GM19025 (cell line): ENCODE measurements at regions not wholly inside any gene's neighbourhood (a gene's known extent, or its start where the extent isn't known, plus 50 kb on each side); places are given as distances from the start of the nearest gene placed in this dataset.

Experiments
- ATAC-seq: cut with Tn5 transposase; IDR thresholded peaks from one replicate; pipeline ENCODE4 v1.9.1; 2021; ENCODE audit warnings: mild to moderate bottlenecking, low read depth, moderate library complexity; ENCODE audit not compliant: unreplicated experiment

DNA sequence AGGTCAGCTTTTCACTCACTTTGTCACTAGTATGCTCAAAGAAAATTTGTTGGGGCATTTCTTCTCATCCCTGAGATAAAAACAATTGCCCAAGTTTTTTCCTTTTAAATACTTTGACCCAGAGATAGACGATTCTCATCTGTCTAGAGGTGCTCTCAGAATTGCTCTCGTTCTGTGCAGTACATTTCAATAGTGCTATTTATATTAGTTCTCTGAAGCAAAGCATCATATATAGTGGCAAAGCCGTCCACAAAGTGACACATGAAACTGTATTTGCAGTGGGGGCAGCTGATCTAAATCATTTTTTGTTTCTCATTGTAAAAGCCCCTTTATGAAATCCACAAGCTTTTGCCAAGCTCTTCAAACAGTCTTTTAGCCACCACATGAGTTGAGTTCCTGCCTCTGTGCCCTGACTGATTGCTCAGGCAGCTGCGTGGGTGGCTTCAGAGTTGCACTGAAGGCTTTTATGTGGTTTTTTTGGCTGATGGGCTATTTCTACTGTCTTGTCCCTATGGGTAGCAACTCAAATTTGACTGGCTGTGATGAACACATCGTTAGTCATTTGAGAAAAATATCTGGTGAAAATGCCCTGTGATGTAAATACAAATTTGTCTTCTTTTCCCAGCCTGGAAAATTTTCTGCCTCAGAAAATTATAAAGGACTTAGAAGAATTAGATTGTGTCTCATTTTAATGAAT, 119.1 kb upstream of the OTUD4 start:
- ATAC-seq: peak; percentile 84

DNA sequence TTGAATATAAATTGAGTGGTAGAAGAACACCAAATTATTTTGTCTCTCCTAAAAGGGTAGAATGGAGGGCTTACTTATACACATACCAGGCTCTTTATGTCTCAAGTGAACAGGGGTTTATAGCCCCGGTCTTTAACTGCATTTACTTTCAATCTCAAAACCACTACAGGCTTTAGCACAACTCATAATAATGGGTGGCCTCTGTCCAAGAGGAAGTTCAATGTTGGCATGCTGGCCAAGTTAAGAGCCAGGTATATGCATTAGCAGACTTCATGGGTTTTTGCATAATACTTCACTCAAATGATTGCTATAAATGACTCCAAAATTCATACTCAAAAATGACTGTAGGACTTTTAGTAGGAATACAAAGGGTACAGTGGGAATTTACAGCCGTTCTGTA, 118.5 kb upstream of the OTUD4 start:
- no peak for ATAC-seq

- no peak for ATAC-seq
Observed at GRCh38 chr4:145297556-145297955, 117.2 kb upstream of the OTUD4 start.

DNA sequence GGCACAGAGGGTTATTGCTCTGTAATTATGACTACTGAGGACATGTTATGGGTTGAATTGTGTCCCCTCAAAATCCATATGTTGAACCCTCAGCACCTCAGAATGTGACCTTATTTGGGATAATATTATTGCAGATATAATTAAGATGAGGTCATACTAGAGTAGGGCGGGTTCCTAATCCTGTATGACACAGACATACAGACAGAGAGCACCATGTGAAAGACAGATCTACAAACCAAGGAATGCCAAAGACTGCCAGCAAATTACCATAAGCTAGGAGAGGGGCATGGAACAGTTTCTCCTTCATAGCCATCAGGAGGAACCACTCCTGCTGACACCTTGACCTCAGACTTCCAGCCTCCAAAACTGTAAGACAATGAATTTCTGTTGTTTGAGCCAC, 115.2 kb upstream of the OTUD4 start:
- ATAC-seq: no peak

DNA sequence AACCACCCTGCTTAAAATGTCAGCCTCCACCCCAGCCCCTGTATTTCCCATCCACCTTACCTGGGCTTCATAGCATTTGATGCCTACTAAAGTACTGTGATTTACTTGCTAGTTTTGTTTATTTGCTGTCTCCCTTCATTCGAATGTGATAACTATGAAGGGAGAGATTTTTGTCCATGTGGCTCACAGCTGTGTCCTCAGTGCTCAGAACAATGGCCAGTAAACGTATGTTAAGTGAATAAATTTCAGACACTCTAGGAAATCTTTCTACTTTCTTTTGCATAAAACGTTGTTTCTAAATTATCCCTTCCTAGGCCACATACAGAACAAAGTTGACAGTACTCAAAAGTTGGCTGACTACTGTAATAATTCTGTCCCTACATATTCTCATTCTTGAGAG, 114.7 kb upstream of the OTUD4 start:
- no peak for ATAC-seq

DNA sequence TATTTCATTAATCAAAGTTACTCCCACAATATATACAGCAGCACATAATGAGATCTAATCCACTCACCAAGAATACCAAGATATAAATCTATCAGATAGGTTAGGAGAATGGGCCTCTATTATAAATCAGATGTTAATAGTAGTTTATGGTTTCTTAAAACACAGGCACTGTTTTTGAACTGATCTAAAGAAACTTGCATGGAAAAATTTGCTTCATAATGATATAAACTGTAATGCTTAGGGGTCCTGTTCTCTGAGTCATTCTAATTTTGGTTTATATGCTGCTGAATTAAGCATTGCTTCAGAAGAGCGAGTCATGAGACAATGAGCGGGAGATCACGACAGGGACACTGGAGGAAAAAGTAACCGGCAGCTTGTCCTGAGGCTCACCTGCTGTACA, 113.3 kb upstream of the OTUD4 start:
- no peak for ATAC-seq

- ATAC-seq: no peak
Observed at GRCh38 chr4:145290955-145291354, 110.6 kb upstream of the OTUD4 start.

DNA sequence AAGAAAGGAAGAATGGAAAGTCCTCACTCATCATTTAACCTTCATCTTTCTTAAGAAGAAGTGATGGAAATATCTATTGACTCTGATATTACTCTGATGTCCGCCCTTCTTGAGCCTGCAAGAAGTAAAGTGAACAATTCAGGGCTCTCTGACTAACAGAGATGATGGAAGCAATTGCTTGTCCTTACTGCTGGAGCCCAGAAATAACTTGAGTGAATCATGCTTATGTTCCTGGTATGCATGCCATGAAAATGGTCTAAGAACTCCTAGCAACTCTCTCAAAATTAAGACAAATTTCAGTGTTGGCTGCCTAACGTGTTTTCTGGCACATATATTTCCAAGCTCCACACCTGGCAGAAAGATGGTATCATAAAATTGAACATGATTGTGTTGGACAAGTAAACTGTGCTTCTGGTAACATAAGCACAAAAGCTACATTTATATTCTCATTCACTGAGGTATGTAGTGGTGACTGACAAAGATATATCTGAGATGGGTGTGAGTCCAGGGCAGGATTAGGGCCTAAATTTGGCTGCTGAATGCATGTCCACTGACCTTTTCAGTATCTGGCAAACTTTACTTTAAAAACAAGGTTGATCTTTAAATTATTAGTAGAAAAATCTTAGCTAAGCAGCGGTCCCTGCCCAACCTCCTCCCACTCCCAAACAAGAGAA, 109.2 kb upstream of the OTUD4 start:
- ATAC-seq: no peak

DNA sequence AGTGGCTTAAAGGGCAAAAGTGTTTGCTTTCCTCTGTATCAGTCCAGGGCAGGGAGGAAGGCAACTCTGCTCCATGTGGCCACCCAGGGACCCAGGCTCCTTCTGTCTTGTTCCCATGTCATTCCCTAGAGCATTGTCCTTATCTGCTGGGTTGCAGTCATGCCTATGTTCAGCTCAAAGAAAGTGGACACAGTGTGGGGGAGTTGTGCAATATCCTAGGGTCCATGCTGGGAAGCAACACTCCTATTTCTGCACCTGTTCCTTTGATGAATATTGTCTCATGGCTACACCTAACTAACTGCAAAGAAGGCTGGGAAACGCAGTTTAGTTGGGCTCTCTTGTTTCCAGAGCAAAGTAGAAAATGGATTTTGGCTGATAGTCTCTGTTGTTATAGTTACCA, 107.0 kb upstream of the OTUD4 start:
- ATAC-seq: no peak

DNA sequence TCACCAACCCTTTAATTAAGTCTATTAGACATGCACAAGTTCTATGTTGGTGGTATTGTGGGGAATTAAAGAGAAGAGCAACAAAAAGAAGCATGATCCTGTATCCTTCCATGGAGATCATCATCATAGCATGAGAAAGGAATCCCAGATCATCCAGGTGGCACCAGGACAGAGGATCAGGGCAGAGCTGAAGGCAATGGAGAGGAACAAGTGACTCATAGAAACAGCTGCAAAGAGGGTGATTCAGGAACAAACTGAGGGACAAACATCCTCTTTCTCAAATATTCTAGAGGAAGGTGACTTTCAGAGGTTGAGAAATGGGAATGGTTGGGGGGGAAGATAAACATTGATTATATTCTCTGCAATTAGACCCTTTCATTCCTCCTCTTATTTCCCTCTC, 105.5 kb upstream of the OTUD4 start:
- ATAC-seq: no peak

DNA sequence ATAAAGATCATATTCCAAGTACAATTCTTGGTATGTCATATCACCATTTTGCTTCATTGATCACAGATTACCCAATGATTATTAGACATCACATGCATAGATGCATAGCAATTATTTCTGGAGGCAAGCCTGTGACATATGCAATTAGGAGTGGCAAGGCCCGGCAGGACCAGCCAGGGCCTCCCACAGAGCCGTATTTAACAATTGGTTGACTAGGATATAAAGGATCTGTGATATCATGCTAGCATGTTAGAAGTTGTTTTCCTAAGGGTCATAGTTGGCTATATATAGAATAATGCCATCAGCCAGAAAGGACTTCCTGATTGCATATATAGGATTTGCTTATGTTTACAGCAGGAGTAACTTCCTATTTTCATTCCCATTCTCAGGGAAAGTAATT, 103.5 kb upstream of the OTUD4 start:
- ATAC-seq: no peak

GRCh38 chr4:145281951-145282350, 101.6 kb upstream of the OTUD4 start:
- no peak for ATAC-seq

DNA sequence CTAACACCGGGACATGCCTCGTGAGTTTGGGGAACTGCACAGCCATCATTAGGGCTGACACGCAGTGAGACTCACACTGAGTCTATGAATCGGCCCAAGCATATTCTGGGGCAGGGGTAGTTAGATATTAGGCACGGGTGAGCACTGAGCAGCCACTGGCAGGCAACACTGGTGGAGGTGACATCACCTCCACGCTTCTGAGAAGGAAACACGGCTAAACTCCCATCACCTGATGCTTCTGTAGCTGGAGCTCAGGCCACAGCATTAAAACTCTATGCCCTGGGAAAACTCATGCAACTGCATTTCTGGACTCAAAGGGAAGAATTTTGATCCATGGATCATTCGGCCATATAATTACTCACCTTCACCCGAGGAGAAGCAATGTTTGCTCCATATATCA, 100.8 kb upstream of the OTUD4 start:
- ATAC-seq: no peak

DNA sequence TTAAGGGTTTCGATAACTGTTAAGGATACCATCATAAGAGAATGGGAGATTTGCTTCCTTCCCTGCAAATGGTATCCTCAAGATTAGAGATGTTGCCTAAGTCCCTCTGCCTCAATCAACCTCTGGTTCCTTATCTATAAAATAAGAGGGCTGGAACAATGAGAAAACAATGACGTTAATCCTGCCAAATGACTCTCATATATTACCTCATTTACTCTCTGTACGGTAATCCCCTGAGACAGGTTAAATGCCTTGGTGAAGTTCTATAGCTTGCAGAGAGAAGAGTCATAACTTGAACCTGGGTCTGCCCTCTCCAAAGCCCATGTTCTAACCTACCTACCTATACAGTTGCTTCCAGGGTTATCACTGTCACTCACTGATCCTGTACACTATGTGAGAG, 100.2 kb upstream of the OTUD4 start:
- no peak for ATAC-seq

DNA sequence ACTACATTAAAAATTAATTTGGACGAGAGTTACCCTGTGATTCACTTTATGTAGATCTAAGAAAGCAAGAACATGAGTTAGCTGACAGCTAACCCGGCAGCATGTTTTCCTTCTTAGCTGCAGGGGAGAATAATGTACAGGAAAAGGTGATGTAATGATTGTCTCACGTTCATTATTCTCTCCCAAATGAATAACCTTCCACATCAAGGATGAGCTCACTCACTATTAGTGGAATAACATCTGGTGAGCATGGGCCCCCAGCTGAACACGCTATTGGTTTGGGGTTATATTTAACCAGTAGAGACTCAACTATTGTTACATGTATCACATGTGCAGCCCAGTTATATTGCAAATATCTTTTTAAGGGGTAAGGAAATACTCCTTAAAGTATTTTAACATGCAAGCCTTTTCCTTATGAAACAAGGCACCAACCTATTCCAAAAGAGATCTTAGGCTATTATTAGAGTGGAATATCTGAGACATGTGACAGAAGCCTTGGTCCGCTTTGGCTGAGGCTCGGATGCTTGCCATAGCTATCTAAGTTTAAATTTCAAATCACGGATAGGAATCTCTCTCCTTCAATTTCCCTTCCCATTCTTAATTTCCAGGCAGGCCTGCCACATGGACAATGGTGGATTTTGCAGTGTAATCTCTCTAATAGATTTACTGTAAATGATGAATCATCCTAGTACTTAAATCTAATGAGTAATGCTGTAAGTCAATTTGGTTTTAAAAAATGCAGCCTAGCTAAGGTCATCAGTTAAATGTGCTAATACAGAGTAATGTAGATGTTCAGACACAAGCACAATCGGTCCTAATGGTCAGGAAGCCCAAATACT, 99.0 kb upstream of the OTUD4 start:
- ATAC-seq: no peak

DNA sequence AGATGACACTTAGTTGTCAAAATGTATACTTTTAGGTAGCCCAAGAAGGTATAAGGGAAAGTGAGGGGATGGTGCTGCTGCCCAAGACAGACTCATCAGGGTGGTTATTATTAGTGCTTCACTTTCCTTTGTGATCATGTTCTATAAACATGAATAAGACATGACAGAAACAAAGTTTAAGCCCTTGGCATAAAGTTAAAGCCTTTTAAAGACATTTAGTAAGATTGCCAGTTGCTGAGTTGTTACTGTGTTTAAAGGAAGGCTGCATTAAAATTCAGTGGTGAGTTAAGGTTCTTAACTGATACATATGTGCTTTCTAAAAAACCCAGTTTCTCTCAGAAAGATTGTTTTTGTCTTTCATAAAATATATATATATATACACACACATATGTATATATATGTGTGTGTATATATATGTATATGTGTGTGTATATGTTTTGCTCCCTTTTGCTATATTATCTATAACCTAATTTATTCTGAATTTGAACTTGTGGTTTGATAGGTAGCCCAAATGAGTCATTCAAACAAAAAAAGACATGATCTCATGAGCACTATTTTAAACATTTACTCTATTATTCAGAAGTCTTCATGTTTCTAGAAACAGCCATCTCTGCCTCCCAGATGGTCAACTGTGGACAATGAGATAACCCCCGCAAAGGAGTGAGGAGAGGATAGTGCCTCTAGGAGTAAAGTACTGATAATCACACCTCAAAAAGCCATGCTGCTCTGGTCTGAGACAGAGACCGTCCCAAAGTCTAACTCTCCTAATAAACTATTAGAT, 98.1 kb upstream of the OTUD4 start:
- ATAC-seq: no peak

- ATAC-seq: no peak
Observed at GRCh38 chr4:145277011-145277410, 96.6 kb upstream of the OTUD4 start.

GRCh38 chr4:145276050-145276449, 95.7 kb upstream of the OTUD4 start:
- no peak for ATAC-seq

DNA sequence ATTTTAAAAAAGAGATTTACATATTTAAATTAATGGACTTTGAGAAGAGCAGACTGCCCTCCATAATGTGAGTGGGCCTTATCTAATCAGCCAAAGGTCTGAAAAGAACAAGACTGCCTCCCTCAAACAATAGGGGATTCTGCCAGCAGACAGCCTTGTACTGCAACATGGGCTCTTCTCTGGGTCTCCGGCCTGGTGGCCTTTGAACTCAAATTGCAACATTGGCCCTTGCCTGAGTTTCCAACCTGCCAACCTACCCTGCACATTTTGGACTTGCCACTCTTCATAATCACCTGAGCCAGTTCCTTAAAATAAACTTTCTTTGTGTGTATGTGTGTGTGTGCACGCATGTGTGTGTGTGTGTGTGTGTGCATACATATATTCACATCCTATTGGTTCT, 90.8 kb upstream of the OTUD4 start:
- ATAC-seq: no peak

GRCh38 chr4:145266881-145267280, 86.5 kb upstream of the OTUD4 start:
- ATAC-seq: no peak

DNA sequence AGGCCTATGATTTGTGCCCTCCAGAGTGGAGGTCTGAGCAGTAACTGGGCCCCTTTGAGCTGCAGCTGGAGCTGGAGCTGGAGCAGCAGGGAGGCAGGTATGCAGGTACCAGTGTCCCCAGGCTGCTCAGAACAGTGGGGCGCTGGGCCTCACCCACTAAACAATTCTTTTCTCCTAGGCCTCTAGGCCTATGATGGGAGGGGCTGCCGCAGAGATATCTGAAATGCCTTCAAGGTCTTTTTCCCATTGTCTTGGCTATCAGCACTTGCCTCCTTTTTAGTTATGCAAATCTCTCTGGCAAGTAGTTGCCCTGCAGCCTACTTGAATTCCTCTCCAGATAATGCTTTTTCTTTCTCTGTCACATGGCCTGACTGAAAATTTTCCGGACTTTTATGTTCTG, 79.7 kb upstream of the OTUD4 start:
- no peak for ATAC-seq
